Liver (tissue), 8 donors: ENCODE measurements at regions not wholly inside any gene's neighbourhood (a gene's known extent, or its start where the extent isn't known, plus 50 kb on each side); places are given as distances from the start of the nearest gene placed in this dataset.

Source experiments
- DNase-seq: peaks from one replicate; pipeline ENCODE4 v3.0.0-alpha.2; 2017; ENCODE audit warnings: low spot score
- H3K27ac ChIP-seq, 2 donors: one replicate each; pipeline ENCODE4 v1.7.0; 2013; ENCODE audit warnings: inconsistent platforms in 2 of 2, low read length in 2 of 2, control low read depth in 1 of 2, low read depth in 1 of 2, mild to moderate bottlenecking in 1 of 2
- H3K27me3 ChIP-seq, 4 donors: one replicate each; pipeline versions ENCODE4 v1.6.1 to v1.7.0; 2013; ENCODE audit warnings: low read length in 3 of 4, inconsistent platforms in 1 of 4, mild to moderate bottlenecking in 1 of 4, moderate library complexity in 1 of 4; ENCODE audit not compliant: control insufficient read depth in 4 of 4, insufficient read depth in 4 of 4
- H3K36me3 ChIP-seq, 4 donors: one replicate each; pipeline versions ENCODE4 v1.6.1 to v1.7.0; 2013; ENCODE audit warnings: low read length in 3 of 4, mild to moderate bottlenecking in 3 of 4, low read depth in 1 of 4, moderate library complexity in 1 of 4; ENCODE audit not compliant: control insufficient read depth in 4 of 4, insufficient read depth in 3 of 4
- H3K4me1 ChIP-seq, 4 donors: one replicate each; pipeline versions ENCODE4 v1.6.1 to v1.7.0; 2013; ENCODE audit warnings: low read length in 3 of 4, mild to moderate bottlenecking in 3 of 4, moderate library complexity in 1 of 4; ENCODE audit not compliant: control insufficient read depth in 4 of 4, insufficient read depth in 4 of 4
- H3K4me3 ChIP-seq, 3 donors: one replicate each; pipeline versions ENCODE4 v1.6.1 to v1.7.0; 2013; ENCODE audit warnings: low read length in 3 of 3, control low read depth in 1 of 3, low read depth in 1 of 3, mild to moderate bottlenecking in 1 of 3
- H3K9ac ChIP-seq, 2 donors: one replicate each; pipeline ENCODE4 v1.7.0; 2013; ENCODE audit warnings: low read length in 2 of 2, mild to moderate bottlenecking in 2 of 2, moderate library complexity in 2 of 2, control low read depth in 1 of 2, low read depth in 1 of 2
- H3K9me3 ChIP-seq, 4 donors: one replicate each; pipeline versions ENCODE4 v1.6.1 to v1.7.0; 2013; ENCODE audit warnings: low read length in 3 of 4; ENCODE audit not compliant: control insufficient read depth in 4 of 4
- EGR1 ChIP-seq, 2 donors: IDR thresholded peaks; 2 replicates each; pipeline ENCODE4 v1.6.1; 2016 to 2018; ENCODE audit warnings: antibody characterized with exemption in 2 of 2, low read depth in 2 of 2
- FOXA1 ChIP-seq: IDR thresholded peaks from 2 replicates; pipeline ENCODE4 v1.6.1; 2016; ENCODE audit warnings: antibody characterized with exemption
- GABPA ChIP-seq, 2 donors: IDR thresholded peaks in 1 of 2; conservative IDR thresholded peaks in 1 of 2; 2 replicates each; pipeline ENCODE4 v1.6.1; 2016; ENCODE audit warnings: antibody characterized with exemption in 2 of 2, mild to moderate bottlenecking in 1 of 2, moderate library complexity in 1 of 2
- HNF4A ChIP-seq, 2 donors: conservative IDR thresholded peaks; 2 replicates each; pipeline ENCODE4 v1.6.1; 2016; ENCODE audit warnings: antibody characterized with exemption in 2 of 2, mild to moderate bottlenecking in 2 of 2
- HNF4G ChIP-seq: IDR thresholded peaks from 2 replicates; pipeline ENCODE4 v1.6.1; 2016; ENCODE audit warnings: antibody characterized with exemption
- NR2F2 ChIP-seq: IDR thresholded peaks from 2 replicates; pipeline ENCODE4 v1.6.1; 2016; ENCODE audit warnings: antibody characterized with exemption
- RXRA ChIP-seq, 2 donors: IDR thresholded peaks; 2 replicates each; pipeline ENCODE4 v1.6.1; 2017 to 2018; ENCODE audit warnings: antibody characterized with exemption in 2 of 2, mild to moderate bottlenecking in 1 of 2
- SP1 ChIP-seq: IDR thresholded peaks from 2 replicates; pipeline ENCODE4 v1.6.1; 2018; ENCODE audit warnings: antibody characterized with exemption, mild to moderate bottlenecking
- TAF1 ChIP-seq: conservative IDR thresholded peaks from 2 replicates; pipeline ENCODE4 v1.6.1; 2016; ENCODE audit warnings: antibody characterized with exemption, mild to moderate bottlenecking
- YY1 ChIP-seq: IDR thresholded peaks from 2 replicates; pipeline ENCODE4 v1.6.1; 2016; ENCODE audit warnings: antibody characterized with exemption, mild to moderate bottlenecking
- WGBS: extraction: QIAGEN DNeasy Blood & Tissue Kit; methylation state at CpG from one replicate; pipeline ENCODE4 v1.1.7; 2013; 5-methylcytosine and 5-hydroxymethylcytosine counted together
- TF ChIP-seq, protein P1 (sequence below): IDR thresholded peaks from 2 replicates; pipeline ENCODE4 v1.6.1; 2016; ENCODE audit warnings: antibody characterized with exemption
- TF ChIP-seq, protein P2 (sequence below): fragments of 150-350 bp; IDR thresholded peaks from 2 replicates; pipeline ENCODE4 v1.5.1; 2017; ENCODE audit warnings: improper control_type of control experiment, low read depth, low read length; ENCODE audit not compliant: missing input control
- TF ChIP-seq, protein P3 (sequence below): IDR thresholded peaks from 2 replicates; pipeline ENCODE4 v1.6.1; 2016; ENCODE audit warnings: antibody characterized with exemption
- TF ChIP-seq, protein P4 (sequence below): IDR thresholded peaks from 2 replicates; pipeline ENCODE4 v1.6.1; 2016; ENCODE audit warnings: antibody characterized with exemption
- TF ChIP-seq, protein P5 (sequence below): IDR thresholded peaks from 2 replicates; pipeline ENCODE4 v1.6.1; 2016; ENCODE audit warnings: antibody characterized with exemption, mild to moderate bottlenecking
- donor health status: healthy.
- donor health status: healthy.
- donor health status: healthy.
- donor health status: healthy.
- donor health status: healthy.

DNA sequence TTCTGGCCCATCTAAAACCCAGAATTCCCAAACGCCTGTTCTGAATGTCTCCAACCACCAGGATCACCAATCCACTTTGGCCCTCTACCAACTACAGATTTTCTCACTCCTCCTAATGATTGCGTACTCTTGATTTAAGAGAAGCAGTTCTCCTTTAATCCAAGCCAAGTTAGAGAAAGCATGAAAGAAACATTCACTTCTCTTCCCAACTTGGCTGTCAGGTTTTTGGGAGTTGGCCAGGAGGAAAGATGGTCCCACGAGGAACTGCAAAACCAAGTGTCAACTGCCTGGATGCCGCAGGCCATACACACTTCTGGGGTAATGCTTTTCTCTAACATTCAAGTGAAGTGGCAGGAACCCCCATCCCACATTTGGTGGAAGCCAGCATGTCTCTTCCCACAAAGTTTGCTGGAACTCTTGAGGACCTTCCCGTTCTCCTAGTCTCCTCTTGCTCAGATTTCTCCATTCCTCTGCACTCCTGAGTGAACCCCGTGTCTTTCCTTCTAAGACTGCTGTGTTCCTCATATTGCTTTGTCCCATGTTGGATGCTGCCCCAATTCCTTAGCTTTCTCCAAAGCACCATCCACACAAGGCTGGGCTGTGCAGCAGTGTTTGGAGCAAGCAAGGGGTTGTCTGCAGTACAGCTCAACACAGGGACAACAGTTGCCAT is 138.5 kb upstream of the LGALSL start:
- no peak for DNase-seq
- H3K4me1 ChIP-seq: peaks cover 0 to 9% (median 8%) of the 10 kb centered on the region in 4 donors
- H3K27ac ChIP-seq: no peak overlapping the region
- no peaks in the 10 kb centered on the region for H3K9me3 ChIP-seq
- 93% methylated on average over 6 of the region's 6 CpGs for WGBS
- TF ChIP-seq HNF4A (conservative IDR thresholded peaks at IDR 0.05) (no peak), TAF1 (no peak), EGR1 (IDR thresholded peaks at IDR 0.05; ENCODE audit: low read depth in 2 of 2) (no peak), RXRA (IDR thresholded peaks at IDR 0.05) (no peak), HNF4G (no peak), YY1 (no peak), FOXA1 (no peak), NR2F2 (no peak)
- TF ChIP-seq, protein P1, sequence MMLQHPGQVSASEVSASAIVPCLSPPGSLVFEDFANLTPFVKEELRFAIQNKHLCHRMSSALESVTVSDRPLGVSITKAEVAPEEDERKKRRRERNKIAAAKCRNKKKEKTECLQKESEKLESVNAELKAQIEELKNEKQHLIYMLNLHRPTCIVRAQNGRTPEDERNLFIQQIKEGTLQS: no peak
- TF ChIP-seq, protein P2, sequence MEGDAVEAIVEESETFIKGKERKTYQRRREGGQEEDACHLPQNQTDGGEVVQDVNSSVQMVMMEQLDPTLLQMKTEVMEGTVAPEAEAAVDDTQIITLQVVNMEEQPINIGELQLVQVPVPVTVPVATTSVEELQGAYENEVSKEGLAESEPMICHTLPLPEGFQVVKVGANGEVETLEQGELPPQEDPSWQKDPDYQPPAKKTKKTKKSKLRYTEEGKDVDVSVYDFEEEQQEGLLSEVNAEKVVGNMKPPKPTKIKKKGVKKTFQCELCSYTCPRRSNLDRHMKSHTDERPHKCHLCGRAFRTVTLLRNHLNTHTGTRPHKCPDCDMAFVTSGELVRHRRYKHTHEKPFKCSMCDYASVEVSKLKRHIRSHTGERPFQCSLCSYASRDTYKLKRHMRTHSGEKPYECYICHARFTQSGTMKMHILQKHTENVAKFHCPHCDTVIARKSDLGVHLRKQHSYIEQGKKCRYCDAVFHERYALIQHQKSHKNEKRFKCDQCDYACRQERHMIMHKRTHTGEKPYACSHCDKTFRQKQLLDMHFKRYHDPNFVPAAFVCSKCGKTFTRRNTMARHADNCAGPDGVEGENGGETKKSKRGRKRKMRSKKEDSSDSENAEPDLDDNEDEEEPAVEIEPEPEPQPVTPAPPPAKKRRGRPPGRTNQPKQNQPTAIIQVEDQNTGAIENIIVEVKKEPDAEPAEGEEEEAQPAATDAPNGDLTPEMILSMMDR: no peak
- TF ChIP-seq, protein P3, sequence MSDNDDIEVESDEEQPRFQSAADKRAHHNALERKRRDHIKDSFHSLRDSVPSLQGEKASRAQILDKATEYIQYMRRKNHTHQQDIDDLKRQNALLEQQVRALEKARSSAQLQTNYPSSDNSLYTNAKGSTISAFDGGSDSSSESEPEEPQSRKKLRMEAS: no peak
- no peak overlapping the region for H3K9ac ChIP-seq
- H3K4me3 ChIP-seq: no peak overlapping the region
- no peaks in the 10 kb centered on the region for H3K27me3 ChIP-seq
- H3K36me3 ChIP-seq: no peaks in the 10 kb centered on the region

DNA sequence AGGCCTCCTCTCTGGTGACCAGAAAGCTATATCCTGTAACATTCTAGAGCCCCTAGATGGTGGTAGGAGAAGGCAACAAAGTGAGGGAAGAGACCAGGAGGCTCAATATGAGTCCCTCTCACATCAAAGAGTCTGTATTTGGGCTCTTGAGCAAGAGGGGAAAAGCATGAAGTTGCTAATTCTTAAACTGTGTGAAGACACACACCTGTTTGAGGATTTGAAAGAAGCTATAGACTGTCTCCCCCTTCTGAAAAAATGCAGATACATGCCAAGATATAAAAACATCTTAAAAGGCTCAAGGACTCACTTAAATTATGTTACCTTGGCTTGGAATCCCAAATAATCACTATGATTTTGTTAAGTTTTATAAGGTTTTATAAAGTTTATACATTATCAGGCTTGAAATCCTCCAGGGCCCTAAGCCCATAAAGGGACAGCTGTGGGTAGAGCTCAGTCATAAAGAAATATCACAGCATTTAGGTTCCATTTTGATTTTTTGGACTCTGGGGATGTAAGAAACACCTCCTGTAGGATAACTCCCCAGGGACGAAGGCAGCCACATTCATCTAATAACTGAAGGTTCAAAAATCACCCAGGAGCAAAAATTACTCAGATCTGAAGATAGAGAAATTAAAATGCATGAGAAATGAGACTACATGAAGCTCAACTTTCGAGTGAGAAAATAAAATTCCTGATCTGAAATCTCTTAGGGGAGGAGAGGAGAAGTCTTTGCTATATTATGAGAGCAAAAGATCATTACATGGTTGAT is 136.1 kb upstream of the LGALSL start:
- no peak overlapping the region for H3K4me3 ChIP-seq

DNA sequence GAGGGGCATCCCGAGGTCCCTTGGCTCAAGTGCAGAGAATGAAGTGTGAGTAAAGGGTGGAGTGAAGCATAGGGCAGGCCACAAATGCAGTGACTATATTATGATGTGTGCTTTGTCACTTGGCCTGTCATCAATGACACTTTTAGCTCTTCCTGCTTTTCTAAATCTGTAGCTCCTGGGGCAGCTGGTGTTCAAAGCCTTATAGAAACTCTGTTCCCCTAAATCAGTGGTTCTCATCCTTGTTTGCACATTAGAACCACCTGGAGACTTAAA is 135.6 kb upstream of the LGALSL start:
- Histone ChIP-seq H3K27me3 (no peaks in the 10 kb centered on the region), H3K9ac (no peak overlapping the region), H3K4me3 (no peak overlapping the region), H3K36me3 (no peaks in the 10 kb centered on the region), H3K4me1 (no peaks in the 10 kb centered on the region), H3K9me3 (no peaks in the 10 kb centered on the region), H3K27ac (no peak overlapping the region)
- 67% methylated on average over 1 of the region's 1 CpG for WGBS
- no peak for DNase-seq
- TF ChIP-seq, protein P4, sequence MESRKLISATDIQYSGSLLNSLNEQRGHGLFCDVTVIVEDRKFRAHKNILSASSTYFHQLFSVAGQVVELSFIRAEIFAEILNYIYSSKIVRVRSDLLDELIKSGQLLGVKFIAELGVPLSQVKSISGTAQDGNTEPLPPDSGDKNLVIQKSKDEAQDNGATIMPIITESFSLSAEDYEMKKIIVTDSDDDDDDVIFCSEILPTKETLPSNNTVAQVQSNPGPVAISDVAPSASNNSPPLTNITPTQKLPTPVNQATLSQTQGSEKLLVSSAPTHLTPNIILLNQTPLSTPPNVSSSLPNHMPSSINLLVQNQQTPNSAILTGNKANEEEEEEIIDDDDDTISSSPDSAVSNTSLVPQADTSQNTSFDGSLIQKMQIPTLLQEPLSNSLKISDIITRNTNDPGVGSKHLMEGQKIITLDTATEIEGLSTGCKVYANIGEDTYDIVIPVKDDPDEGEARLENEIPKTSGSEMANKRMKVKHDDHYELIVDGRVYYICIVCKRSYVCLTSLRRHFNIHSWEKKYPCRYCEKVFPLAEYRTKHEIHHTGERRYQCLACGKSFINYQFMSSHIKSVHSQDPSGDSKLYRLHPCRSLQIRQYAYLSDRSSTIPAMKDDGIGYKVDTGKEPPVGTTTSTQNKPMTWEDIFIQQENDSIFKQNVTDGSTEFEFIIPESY: no peak
- TF ChIP-seq SP1: no peak
- TF ChIP-seq, protein P1: no peak
- TF ChIP-seq RXRA (IDR thresholded peaks at IDR 0.05): no peak
- TF ChIP-seq NR2F2: no peak
- TF ChIP-seq, protein P2: no peak
- TF ChIP-seq, protein P5, sequence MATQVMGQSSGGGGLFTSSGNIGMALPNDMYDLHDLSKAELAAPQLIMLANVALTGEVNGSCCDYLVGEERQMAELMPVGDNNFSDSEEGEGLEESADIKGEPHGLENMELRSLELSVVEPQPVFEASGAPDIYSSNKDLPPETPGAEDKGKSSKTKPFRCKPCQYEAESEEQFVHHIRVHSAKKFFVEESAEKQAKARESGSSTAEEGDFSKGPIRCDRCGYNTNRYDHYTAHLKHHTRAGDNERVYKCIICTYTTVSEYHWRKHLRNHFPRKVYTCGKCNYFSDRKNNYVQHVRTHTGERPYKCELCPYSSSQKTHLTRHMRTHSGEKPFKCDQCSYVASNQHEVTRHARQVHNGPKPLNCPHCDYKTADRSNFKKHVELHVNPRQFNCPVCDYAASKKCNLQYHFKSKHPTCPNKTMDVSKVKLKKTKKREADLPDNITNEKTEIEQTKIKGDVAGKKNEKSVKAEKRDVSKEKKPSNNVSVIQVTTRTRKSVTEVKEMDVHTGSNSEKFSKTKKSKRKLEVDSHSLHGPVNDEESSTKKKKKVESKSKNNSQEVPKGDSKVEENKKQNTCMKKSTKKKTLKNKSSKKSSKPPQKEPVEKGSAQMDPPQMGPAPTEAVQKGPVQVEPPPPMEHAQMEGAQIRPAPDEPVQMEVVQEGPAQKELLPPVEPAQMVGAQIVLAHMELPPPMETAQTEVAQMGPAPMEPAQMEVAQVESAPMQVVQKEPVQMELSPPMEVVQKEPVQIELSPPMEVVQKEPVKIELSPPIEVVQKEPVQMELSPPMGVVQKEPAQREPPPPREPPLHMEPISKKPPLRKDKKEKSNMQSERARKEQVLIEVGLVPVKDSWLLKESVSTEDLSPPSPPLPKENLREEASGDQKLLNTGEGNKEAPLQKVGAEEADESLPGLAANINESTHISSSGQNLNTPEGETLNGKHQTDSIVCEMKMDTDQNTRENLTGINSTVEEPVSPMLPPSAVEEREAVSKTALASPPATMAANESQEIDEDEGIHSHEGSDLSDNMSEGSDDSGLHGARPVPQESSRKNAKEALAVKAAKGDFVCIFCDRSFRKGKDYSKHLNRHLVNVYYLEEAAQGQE: no peak
- TF ChIP-seq GABPA (IDR thresholded peaks at IDR 0.05 in 1 of 2, conservative IDR thresholded peaks at IDR 0.05 in 1 of 2): no peak
- no peak for TF ChIP-seq YY1

More for the DNA sequence above, 136.1 kb upstream of the LGALSL start:
- no peak overlapping the region for H3K9ac ChIP-seq
- no peak for TF ChIP-seq TAF1
- no peak for TF ChIP-seq SP1
- DNase-seq: no peak
- 90% methylated on average over 2 of the region's 2 CpGs for WGBS
- no peaks in the 10 kb centered on the region for H3K36me3 ChIP-seq
- H3K27me3 ChIP-seq: no peaks in the 10 kb centered on the region
- H3K4me1 ChIP-seq: no peaks in the 10 kb centered on the region
- no peaks in the 10 kb centered on the region for H3K9me3 ChIP-seq
- H3K27ac ChIP-seq: no peak overlapping the region
